ENCODE measurements at regions not wholly inside any gene's neighbourhood (a gene's known extent, or its start where the extent isn't known, plus 50 kb on each side); places are given as distances from the start of the nearest gene placed in this dataset.
"Not testable (repeated sequence)": the region's sequence is repeated elsewhere in the genome, so short reads cannot be mapped to it uniquely, and the experiment has no call there.

DNA sequence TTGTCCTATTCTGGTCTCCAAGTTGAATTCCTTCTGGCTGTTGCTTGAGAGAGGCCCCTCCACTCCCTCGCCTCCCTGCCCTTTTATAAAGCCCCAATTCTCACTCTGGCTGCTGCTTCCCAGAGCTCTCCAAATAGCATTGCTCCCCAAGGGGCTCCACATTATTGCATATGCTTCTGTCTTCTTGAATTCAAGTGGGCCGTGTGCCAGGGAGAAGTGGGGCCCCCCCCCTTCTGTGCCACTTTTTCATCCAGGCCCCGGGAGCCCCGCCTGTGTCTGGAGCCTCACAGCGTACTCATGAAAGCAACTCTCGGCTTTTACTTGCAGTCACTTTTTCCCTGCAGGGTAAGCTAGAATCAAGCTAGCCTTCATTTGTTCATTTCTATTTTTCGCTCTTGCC is 265.1 kb downstream of the CCSER2 start:
- H3K4me3 ChIP-seq = no peak overlapping the region
- intact Hi-C loops (cut with DNase I; ENCODE audit: low total_unique reads) (no loop called here), in situ Hi-C loops (cut with MboI; ENCODE audit: low sequenced_read_pairs in 4 of 4) (no loop called here)
- H3K9me3 ChIP-seq = no peaks in the 10 kb centered on the region
- no peaks in the 10 kb centered on the region for H3K27me3 ChIP-seq
- H3K27ac ChIP-seq = no peak overlapping the region
- no peaks in the 10 kb centered on the region for H3K4me1 ChIP-seq
- TF ChIP-seq POLR2A (IDR thresholded peaks at IDR 0.05) = no peak
- no peak for TF ChIP-seq CTCF (IDR thresholded peaks at IDR 0.05 in 4 of 5, conservative IDR thresholded peaks at IDR 0.05 in 1 of 5)
- no peaks in the 10 kb centered on the region for H3K36me3 ChIP-seq
- ATAC-seq (no peak), DNase-seq (no peak)

GRCh38 chr10:84596585-84596984 is 268.2 kb downstream of the CCSER2 start:
- no peak for DNase-seq
- TF ChIP-seq POLR2A (IDR thresholded peaks at IDR 0.05) (no peak), CTCF (IDR thresholded peaks at IDR 0.05 in 4 of 5, conservative IDR thresholded peaks at IDR 0.05 in 1 of 5) (no peak)
- Histone ChIP-seq H3K36me3 (no peaks in the 10 kb centered on the region), H3K4me3 (no peak overlapping the region), H3K4me1 (no peaks in the 10 kb centered on the region), H3K27ac (no peak overlapping the region), H3K27me3 (no peaks in the 10 kb centered on the region), H3K9me3 (no peaks in the 10 kb centered on the region)
- intact Hi-C loops (cut with DNase I; ENCODE audit: low total_unique reads) = no loop called here
- no peak for ATAC-seq
- in situ Hi-C loops (cut with MboI; ENCODE audit: low sequenced_read_pairs in 4 of 4) = no loop called here

DNA sequence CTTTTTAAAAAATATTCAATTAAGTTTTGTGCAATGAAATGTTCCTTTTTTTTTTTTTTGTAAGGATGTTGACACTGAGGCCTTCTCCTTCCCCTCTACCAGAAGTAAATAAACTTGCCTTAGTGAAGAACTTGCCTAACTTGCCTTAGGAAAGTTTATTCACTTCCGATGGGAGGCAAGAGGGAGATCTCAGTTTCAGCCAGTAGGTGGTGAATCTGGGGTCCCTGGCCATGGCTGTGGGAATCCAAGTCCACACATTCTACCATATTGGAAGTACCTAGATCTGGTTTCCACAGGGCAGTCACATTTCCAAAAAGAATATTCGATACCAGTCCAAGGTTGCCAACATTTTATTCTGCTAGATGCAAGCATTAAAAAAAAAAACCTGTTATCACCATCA is 270.9 kb downstream of the CCSER2 start:
- Histone ChIP-seq H3K4me3 (no peak overlapping the region), H3K36me3 (no peaks in the 10 kb centered on the region), H3K27me3 (no peaks in the 10 kb centered on the region), H3K27ac (no peak overlapping the region), H3K9me3 (no peaks in the 10 kb centered on the region), H3K4me1 (no peaks in the 10 kb centered on the region)
- DNase-seq (no peak), ATAC-seq (no peak)
- no peak for TF ChIP-seq CTCF (IDR thresholded peaks at IDR 0.05 in 4 of 5, conservative IDR thresholded peaks at IDR 0.05 in 1 of 5)
- no peak for TF ChIP-seq POLR2A (IDR thresholded peaks at IDR 0.05)
- intact Hi-C loops (cut with DNase I; ENCODE audit: low total_unique reads) (no loop called here), in situ Hi-C loops (cut with MboI; ENCODE audit: low sequenced_read_pairs in 4 of 4) (no loop called here)

GRCh38 chr10:84600947-84601346 is 272.6 kb downstream of the CCSER2 start:
- DNase-seq (no peak), ATAC-seq (no peak)
- Histone ChIP-seq H3K27me3 (no peaks in the 10 kb centered on the region), H3K4me1 (no peaks in the 10 kb centered on the region), H3K27ac (no peak overlapping the region), H3K9me3 (no peaks in the 10 kb centered on the region), H3K4me3 (no peak overlapping the region), H3K36me3 (no peaks in the 10 kb centered on the region)
- in situ Hi-C loops (cut with MboI; ENCODE audit: low sequenced_read_pairs in 4 of 4) (no loop called here), intact Hi-C loops (cut with DNase I; ENCODE audit: low total_unique reads) (no loop called here)
- TF ChIP-seq POLR2A (IDR thresholded peaks at IDR 0.05) (no peak), CTCF (IDR thresholded peaks at IDR 0.05 in 4 of 5, conservative IDR thresholded peaks at IDR 0.05 in 1 of 5) (no peak)

GRCh38 chr10:84602543-84602942 is 274.2 kb downstream of the CCSER2 start:
- intact Hi-C loops (cut with DNase I; ENCODE audit: low total_unique reads); H3K4me3 ChIP-seq; in situ Hi-C loops (cut with MboI; ENCODE audit: low sequenced_read_pairs in 4 of 4): not testable (repeated sequence)

More at GRCh38 chr10:84602543-84602942, 274.2 kb downstream of the CCSER2 start:
- not testable (repeated sequence) for H3K27me3 ChIP-seq, DNase-seq, H3K9me3 ChIP-seq, H3K4me1 ChIP-seq, H3K36me3 ChIP-seq, ATAC-seq, H3K27ac ChIP-seq
